ACHN (cell line): ENCODE measurements at regions not wholly inside any gene's neighbourhood (a gene's known extent, or its start where the extent isn't known, plus 50 kb on each side); places are given as distances from the start of the nearest gene placed in this dataset.

Experiments
- DNase-seq: peaks from one replicate; pipeline ENCODE4 v3.0.0-alpha.2; 2015
- in situ Hi-C: cut with HindIII; loops from 2 replicates; pipeline ENCODE4 v1.10.0; 2017; ENCODE audit warnings: low sequenced_read_pairs, low pct_ligation_motif_present, low pct_unique_long_range_greater_than_20kb

DNA sequence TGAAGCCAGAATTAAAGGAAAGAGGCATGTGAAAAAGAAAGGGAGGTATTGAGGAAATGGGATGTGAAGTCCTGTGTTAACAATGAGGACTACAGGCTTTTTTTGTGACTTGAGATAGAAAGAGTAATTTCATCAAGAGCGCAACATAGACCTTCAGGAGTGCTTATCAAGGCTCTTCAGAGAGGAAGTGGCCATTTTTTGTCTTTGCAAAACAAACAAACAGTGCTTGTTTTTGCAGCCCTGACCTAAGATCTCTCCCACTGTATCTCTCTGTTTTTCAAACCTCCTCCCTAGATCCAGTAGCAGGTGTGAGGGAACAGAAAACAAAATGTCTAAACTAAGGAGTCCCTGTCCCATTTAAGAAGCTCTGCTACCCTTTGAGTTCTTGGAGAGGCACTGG is 710.3 kb upstream of the MARCKS start:
- no peak for DNase-seq
- in situ Hi-C loops, result no loop called here

DNA sequence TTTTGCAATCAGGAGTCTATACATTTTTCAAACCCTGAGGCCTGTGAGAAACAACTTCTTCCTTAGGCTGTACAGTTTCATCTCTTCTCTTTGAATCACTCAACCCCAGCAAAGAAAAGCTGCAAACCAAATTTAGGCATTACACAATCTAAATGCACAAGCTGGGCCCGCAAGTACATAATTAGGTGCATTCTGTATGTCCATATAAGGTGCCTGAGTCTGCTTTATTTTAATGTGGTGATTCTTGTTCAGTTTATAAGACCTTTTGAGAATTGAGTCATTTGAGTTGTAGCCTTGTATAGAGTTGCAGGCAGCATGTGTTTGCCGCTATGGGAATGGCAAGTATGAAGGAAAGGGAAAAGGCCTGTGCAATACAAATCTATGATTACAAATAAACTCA is 709.6 kb upstream of the MARCKS start:
- no peak for DNase-seq
- in situ Hi-C loops, result no loop called here

DNA sequence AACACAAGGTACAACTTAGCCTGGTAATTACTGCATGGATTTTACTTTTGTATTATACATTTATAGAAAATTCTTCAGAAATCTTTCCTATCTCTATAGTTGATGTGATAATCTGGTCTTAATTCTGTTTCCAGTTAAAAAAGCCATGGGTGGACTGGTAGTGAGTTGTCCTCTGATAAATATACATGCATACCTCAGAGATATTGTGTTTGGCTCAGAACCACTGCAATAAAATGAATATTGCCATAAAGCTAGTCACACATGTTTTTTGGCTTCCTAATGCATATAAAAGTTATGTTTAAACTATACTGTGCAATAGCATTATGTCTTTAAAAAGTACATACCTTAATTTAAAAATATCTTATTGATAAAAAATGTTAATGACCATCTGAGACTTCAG is 708.6 kb upstream of the MARCKS start:
- in situ Hi-C loops, result no loop called here
- DNase-seq, result no peak

DNA sequence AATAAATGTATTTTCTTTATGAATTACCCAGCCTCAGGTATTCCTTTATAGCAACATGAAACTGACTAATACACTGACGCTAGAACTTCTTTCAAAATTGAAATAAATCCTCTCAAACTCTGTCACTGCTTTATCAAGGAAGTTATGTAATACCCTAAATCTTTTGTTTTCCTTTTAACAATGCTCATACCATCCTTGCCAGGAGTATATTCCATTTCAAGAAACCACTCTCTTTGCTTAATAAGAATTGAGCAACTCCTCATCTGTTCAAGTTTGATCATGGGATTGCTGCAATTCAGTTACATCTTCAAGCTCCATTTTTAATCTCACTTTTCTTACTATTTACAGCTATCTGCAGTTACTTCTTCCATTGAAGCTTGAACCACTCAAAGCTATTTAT is 707.6 kb upstream of the MARCKS start:
- in situ Hi-C loops, result no loop called here
- DNase-seq, result no peak

DNA sequence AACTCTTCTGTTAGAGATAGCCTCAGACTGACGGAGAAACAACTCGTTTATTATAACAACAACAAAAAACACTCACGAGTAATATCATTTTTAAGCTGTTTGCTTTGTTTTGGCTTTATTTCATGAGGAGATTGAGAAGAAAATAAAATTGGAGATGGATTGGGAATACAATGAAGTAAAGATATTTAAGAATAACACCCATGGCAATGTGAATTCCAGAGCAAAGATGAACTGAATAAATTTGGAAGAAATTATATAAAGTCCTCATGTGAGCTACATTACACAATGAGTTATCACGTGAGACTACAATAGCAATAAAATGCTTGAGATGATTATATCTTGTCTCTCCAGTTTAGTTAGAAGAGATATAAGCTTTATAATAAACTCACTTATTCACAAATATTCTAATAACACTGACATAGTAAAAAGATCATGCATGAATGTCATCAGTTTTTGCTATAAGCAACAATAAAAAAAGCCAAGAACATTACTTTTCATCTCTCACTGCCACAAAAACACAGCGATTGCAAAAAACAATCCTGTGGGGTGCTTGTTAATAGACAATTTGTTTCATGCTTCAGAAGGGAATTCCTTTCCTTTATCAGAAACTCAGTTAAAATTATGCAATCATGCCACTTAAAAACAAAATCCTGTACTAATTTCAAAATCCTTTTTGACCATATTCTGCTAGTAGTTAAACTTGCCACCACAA is 696.7 kb upstream of the MARCKS start:
- in situ Hi-C loops, result no loop called here
- DNase-seq, result no peak

DNA sequence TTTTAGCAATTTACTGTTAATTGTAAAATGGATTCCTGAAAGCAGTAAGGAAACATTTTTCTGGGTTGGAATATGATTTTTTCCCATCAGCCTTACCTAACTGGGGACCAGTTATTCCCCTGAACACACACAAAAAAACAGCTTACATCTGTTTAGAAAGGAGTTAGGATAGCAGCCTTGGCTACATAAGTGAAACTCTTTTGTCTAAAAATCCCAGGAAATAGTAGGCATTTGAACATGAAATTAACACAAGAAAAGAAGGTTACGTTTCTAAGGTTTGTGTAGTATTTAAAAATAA is 696.2 kb upstream of the MARCKS start:
- no peak for DNase-seq
- in situ Hi-C loops, result no loop called here

DNA sequence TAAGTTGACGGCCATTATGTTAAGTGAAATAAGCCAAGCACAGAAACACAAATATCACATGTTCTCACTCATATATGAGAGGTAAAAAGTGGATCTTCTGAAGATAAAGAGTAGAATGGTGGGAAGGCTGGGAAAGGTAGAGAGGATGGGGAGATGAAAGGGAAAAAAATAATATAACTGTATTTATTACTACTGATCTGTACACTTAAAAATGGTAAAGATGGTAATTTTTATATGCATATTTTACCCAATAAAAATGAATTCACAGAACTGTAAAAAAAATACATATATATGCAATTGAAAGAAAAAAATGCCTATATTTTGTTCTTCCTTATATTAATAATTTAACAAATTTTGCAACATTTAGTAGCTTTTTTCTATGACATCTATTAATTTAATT is 694.4 kb upstream of the MARCKS start:
- in situ Hi-C loops, result no loop called here

DNA sequence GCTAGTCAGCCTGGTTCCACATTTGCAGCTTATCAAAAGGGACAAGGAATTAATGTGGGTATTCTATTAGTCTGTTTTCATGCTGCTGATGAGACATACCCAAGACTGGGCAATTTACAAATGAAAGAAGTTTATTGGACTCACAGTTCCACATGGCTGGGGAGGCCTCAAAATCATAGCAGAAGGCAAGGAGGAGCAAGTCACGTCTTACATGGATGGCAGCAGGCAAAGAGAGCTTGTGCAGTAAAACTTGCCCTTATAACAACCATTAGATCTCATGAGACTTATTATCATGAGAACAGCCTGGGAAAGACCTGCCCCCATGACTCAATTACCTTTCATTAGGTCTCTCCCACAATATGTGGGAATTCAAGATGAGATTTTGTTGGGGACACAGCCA is 689.1 kb upstream of the MARCKS start:
- in situ Hi-C loops, result no loop called here
- no peak for DNase-seq

More for the DNA sequence above, 694.4 kb upstream of the MARCKS start:
- DNase-seq, result no peak

DNA sequence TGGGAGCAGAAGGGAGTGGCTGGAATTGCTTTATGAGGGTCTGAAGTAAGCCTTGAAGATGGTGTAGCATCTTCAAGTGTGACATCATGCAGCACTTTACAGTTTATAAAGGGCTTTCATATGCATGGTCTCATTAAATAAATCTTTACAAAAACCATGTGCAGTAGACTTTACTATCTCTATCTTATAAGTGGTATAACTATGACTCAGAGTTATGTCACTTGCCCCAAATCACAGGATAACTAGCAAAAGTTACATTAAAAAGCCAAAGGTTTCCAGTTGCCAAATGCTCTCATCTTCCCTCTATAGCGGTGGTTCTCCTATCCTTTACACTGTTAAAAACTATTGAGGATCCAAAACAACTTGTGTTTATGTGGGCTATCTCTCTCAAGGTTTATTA is 687.7 kb upstream of the MARCKS start:
- in situ Hi-C loops, result no loop called here
- no peak for DNase-seq

DNA sequence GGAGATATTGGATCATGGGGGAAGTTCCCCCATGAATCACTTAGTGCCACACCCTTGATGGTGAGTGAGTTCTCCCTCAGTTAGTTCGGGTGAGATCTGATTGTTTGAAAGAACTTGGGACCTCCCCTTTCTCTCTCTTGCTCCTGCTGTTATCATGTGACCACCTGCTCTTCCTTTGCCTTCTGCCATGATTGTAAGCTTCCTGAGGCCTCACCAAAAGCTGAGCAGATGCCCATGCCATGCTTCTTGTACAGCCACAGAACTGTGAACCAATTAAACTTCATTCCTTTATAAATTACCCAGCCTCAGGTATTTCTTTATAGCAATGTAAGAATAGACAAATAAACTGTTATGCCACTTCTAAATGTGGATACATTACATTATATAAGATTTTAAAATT is 686.7 kb upstream of the MARCKS start:
- no peak for DNase-seq
- in situ Hi-C loops, result no loop called here

DNA sequence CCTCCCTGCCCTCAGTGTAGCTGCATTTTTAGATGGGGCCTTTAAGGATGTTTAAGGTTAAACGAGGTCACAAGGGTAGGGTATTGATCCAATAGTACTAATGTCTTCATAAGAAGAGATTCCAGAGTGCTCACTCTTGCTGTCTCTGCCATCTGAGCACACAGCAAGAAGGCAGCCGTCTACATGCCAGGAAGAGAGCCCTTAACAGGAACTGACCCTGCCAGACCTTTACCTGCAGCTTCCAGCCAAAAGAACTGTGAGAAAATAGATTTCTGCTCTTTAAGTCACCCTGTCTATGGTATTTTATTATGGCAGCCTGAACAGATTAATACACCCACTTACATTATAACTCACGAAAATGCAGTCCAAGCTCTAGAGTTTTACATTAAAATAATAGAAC is 685.3 kb upstream of the MARCKS start:
- no peak for DNase-seq
- in situ Hi-C loops, result no loop called here

DNA sequence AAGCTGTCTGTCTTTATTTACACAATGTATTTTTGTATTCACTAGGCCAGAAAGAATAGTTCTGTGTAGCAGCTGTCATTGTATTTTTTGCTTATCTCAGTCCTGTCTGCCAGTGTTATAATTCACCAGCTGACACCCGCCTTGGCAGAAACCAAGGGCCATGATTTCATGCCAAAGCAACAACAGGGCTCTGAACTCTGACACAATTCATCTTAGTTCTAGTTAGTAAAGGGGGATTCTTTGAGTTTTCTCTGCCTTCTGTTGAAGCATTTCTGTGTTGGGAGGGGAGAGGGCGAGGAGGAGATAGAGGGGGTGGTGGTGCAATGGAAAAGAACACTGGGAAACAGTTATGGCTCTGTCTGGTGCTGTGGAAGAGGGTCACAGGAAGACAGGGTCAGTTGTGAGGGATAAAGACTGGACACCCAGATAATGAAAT is 684.6 kb upstream of the MARCKS start:
- no peak for DNase-seq

DNA sequence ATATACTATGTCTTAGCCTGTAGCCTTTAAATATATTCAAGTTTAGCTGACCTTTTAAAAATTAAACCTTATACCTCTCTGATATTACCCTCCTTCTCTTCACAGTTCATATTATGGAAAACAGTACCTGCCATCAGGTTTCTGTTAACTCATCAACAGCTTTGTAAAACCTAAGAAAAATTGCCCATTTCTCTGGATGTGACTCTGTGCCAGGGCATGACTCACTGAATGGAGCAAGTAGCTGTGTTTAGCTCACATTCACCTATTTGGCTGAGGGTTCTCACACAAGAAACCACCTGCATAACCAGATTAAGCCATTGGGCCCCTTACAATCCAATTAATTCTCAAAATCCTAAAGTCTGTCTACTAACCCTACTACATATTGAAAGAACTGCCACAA is 678.8 kb upstream of the MARCKS start:
- in situ Hi-C loops, result no loop called here
- DNase-seq, result no peak

More for the DNA sequence above, 684.6 kb upstream of the MARCKS start:
- in situ Hi-C loops, result no loop called here

DNA sequence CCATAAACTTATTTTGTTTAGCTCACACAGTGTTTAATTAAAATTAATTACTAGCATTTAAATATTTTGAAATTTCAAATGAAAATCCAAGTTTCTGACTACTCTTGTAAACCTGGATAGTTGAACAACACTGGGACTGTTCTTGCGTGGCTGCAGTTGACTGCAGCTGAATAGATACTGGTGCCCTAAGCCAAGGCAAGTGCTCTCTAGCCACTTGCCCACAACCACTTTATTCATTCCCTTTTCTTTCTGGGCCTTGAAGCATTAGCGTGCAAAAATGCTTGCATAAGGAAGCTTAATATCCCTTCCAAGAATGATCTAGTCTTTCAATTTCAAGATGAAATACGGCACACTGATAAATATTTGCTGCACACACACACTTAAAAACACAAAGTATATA is 676.0 kb upstream of the MARCKS start:
- in situ Hi-C loops, result no loop called here
- no peak for DNase-seq

DNA sequence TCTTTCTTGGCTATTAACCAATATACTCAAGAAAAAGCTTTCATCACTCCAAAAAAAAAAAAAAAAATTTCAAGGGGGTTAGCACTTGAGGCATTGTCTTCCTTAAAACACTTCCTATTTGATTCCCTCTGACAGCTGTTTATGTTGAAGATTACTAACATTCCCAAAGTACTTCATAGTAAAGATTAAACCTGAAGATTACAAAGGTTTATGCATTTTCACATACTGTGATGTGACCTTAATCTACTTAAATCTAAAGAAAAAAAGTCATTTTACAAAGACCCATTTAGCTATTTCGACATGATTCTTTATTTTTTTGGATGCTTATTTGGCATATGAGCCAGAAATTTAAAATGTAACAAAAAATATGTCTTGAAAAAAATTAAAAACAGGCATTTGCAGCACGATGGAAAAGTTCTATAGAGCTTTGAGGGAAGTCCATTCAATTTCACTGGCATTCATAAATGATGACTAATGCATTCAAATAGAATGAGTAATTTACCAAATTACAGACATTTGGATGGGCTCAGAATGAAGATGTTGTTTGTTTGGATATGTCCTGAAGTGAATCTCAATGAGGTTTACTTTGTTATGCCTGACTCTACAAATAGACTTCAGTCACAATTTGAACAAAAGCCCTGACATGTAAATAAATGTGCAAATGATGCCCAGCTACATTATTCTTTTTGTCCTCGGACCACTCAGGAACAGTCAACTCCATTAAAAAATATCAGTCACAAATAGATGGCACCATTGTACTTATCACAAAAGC is 674.6 kb upstream of the MARCKS start:
- in situ Hi-C loops, result no loop called here
- peak; percentile 24 for DNase-seq

DNA sequence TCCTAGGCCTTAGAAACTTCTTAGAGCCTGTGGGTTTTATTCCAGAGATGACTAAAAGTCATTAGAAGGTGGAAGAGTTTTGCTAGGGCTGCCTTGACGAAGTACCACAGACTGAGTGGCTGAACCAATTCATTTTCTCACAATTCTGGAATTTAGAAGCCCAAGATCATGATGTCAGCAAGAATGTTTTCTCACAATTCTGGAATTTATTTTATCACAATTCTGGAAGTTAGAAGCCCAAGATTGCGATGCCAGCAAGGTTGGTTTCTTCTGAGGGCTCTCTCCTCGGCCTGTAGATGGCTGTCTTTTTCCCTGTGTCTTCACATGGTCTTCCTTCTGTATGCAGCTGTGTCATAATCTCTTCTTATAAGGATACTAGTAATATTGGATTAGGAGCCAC is 672.9 kb upstream of the MARCKS start:
- in situ Hi-C loops, result no loop called here
- no peak for DNase-seq

DNA sequence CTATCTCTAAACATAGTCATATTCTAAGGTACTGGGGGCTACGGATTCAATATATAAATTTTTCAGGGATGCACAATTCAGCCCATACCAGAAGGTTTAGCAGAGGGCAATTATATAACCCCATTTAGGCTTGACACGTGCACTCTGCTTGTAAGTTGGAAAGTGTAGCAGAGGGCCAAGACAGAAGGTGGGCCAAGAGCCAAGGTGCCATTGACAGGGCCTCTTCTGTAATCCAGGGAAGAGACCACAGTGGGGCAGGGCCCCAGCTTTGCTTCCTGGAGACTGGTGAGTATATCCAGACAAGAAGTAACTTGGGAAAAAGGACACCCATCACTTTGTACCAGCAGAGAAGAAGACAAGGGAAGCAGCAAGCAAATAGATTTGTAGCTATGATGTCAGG is 672.4 kb upstream of the MARCKS start:
- in situ Hi-C loops, result no loop called here
- no peak for DNase-seq

DNA sequence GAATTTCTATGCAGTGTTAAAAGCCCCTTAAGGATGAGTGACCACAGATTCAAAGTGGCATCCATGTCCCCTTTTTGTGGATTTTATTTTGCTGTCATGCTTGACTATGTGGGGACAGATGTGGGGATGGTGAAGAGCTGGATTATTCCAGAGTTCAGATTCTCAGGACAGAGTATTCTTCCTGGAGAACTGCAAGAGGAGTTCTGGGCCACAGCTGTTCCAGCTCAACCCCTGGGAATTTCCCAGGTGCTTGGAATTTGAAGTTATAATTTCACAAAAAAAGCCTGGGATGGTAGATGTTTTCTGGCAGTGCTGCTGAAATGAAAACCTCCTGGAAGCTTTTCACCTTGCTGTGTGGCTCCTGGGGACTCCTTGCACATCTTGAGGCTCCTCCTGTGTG is 671.8 kb upstream of the MARCKS start:
- DNase-seq, result no peak
- in situ Hi-C loops, result no loop called here

DNA sequence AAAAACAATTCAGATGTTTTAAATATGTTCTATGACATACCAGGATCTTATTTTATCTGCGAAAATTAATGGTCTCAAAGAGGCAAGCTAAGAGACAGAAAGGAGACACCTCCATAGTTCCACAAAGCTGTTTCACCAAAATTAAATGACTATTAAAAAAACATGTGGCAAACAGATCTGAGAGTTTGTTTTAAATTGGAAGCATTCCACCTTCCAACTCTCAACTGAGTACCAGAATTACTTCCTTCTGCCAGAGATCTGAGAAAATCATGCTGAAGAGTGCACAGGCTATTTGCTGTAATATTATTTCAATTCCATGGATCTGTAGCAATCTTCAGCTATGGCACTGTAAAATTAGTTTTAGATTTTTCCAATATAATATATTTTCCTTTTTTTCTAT is 669.5 kb upstream of the MARCKS start:
- no peak for DNase-seq
- in situ Hi-C loops, result no loop called here

DNA sequence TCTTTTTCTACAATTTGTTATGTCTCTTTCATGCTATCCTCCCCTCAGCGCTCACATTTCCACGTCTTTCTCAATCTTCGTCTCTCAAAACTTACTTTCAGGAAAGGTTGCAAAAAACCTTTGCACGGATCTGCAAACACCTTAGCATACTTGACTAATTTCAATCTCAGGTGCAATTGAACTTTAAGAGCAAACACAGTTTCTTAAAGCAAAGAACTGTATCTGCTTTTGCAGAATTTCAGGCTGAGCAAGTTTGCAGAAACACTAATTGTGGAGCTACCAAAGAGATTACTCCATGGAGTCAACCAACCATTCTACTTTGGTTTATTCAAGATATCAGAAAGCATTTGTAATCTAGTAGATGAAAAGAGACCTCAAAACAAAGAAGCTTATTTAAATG is 668.2 kb upstream of the MARCKS start:
- no peak for DNase-seq
- in situ Hi-C loops, result no loop called here
